ENCODE measurements at regions not wholly inside any gene's neighbourhood (a gene's known extent, or its start where the extent isn't known, plus 50 kb on each side); places are given as distances from the start of the nearest gene placed in this dataset.
"Not testable (repeated sequence)": the region's sequence is repeated elsewhere in the genome, so short reads cannot be mapped to it uniquely, and the experiment has no call there.

- Histone ChIP-seq H3K4me3 (no peak overlapping the region), H3K27me3 (peaks cover 51% of the 10 kb centered on the region), H3K27ac (no peak overlapping the region), H3K9me3 (no peaks in the 10 kb centered on the region), H3K4me1 (no peaks in the 10 kb centered on the region), H3K36me3 (no peaks in the 10 kb centered on the region)
- DNase-seq (ENCODE audit: low spot score in 2 of 2): no peak
- TF ChIP-seq EP300 (IDR thresholded peaks at IDR 0.05) (no peak), CTCF (IDR thresholded peaks at IDR 0.05) (no peak), POLR2AphosphoS5 (IDR thresholded peaks at IDR 0.05) (no peak), POLR2A (IDR thresholded peaks at IDR 0.05) (no peak)
- 33% methylated on average over 7 of the region's 7 CpGs for WGBS
Observed at GRCh38 chr22:35158336-35158735, 92.4 kb downstream of the ISX start.

GRCh38 chr22:35159343-35159742 lies 93.4 kb downstream of the ISX start:
- WGBS: 70% methylated on average over 3 of the region's 3 CpGs
- Histone ChIP-seq H3K4me3 (no peak overlapping the region), H3K36me3 (no peaks in the 10 kb centered on the region), H3K27ac (no peak overlapping the region), H3K27me3 (peaks cover 46% of the 10 kb centered on the region), H3K4me1 (no peaks in the 10 kb centered on the region), H3K9me3 (no peaks in the 10 kb centered on the region)
- TF ChIP-seq POLR2AphosphoS5 (IDR thresholded peaks at IDR 0.05): no peak
- TF ChIP-seq POLR2A (IDR thresholded peaks at IDR 0.05): no peak
- TF ChIP-seq CTCF (IDR thresholded peaks at IDR 0.05): no peak
- no peak for TF ChIP-seq EP300 (IDR thresholded peaks at IDR 0.05)
- no peak for DNase-seq (ENCODE audit: low spot score in 2 of 2)

- TF ChIP-seq POLR2A (IDR thresholded peaks at IDR 0.05): no peak
- TF ChIP-seq EP300 (IDR thresholded peaks at IDR 0.05): no peak
- no peak for TF ChIP-seq CTCF (IDR thresholded peaks at IDR 0.05)
- TF ChIP-seq POLR2AphosphoS5 (IDR thresholded peaks at IDR 0.05): no peak
- H3K27ac ChIP-seq: no peak overlapping the region
- no peak for DNase-seq (ENCODE audit: low spot score in 2 of 2)
- H3K27me3 ChIP-seq: peaks cover 38% of the 10 kb centered on the region
- no peaks in the 10 kb centered on the region for H3K4me1 ChIP-seq
- H3K4me3 ChIP-seq: no peak overlapping the region
- H3K9me3 ChIP-seq: no peaks in the 10 kb centered on the region
- no peaks in the 10 kb centered on the region for H3K36me3 ChIP-seq
- 87% methylated on average over 6 of the region's 6 CpGs for WGBS
Observed at GRCh38 chr22:35160268-35160667, 94.3 kb downstream of the ISX start.

GRCh38 chr22:35165896-35166295 lies 91.4 kb upstream of the HMGXB4 start:
- H3K9me3 ChIP-seq; H3K36me3 ChIP-seq; H3K27me3 ChIP-seq; H3K4me3 ChIP-seq; DNase-seq (ENCODE audit: low spot score in 2 of 2); H3K4me1 ChIP-seq; H3K27ac ChIP-seq: not testable (repeated sequence)
- 55% methylated on average over 7 of the region's 11 CpGs for WGBS

GRCh38 chr22:35170716-35171697 lies 86.3 kb upstream of the HMGXB4 start:
- H3K27ac ChIP-seq: no peak overlapping the region
- no peaks in the 10 kb centered on the region for H3K9me3 ChIP-seq
- peaks cover 43% of the 10 kb centered on the region for H3K27me3 ChIP-seq
- no peak overlapping the region for H3K4me3 ChIP-seq
- no peak for TF ChIP-seq CTCF (IDR thresholded peaks at IDR 0.05)
- TF ChIP-seq POLR2AphosphoS5 (IDR thresholded peaks at IDR 0.05): no peak
- TF ChIP-seq EP300 (IDR thresholded peaks at IDR 0.05): no peak
- TF ChIP-seq POLR2A (IDR thresholded peaks at IDR 0.05): no peak
- no peaks in the 10 kb centered on the region for H3K36me3 ChIP-seq
- no peak for DNase-seq (ENCODE audit: low spot score in 2 of 2)
- no peaks in the 10 kb centered on the region for H3K4me1 ChIP-seq
- 72% methylated on average over 11 of the region's 11 CpGs for WGBS
